ENCODE measurements at regions not wholly inside any gene's neighbourhood (a gene's known extent, or its start where the extent isn't known, plus 50 kb on each side); places are given as distances from the start of the nearest gene placed in this dataset.

DNA sequence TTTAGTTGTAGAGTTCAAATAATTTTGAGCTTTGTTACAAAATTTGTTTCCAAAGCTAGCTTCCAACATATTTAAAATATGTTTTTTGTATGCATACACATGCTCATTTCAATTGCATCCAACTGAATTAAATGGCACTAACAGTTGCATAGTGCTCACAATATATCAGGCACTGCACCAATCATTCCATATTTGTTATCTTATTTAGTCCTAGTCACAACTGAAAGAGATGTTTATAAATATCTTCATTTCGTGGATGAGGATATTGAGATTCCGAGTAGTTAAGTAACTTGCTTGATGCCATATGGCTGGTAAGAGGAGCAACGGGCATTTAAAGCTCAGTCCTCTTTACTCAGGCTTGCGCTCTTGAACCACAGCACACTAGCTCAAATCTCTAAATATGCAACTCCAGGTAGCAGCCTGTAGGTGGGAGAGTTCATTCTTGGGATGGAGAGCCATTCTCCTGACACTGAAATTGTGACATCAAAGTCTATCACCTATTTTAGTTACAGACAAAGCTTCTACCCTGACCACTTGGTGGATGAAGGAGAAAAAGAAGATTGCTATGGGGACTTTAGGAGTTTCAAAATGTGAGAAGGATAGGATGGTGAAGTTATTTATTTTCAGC is 118.0 kb upstream of the CA10 start:
- TF ChIP-seq CTCF (IDR thresholded peaks at IDR 0.05 in 4 of 5, conservative IDR thresholded peaks at IDR 0.05 in 1 of 5) (no peak), POLR2A (IDR thresholded peaks at IDR 0.05) (no peak)
